GM19193 (cell line): ENCODE measurements at regions not wholly inside any gene's neighbourhood (a gene's known extent, or its start where the extent isn't known, plus 50 kb on each side); places are given as distances from the start of the nearest gene placed in this dataset.

Source experiments
- POLR2A ChIP-seq: IDR thresholded peaks from 4 replicates; pipeline ENCODE4 v1.6.1; 2011; ENCODE audit not compliant: insufficient read depth, insufficient read length; ENCODE audit errors: extremely low read depth

- TF ChIP-seq POLR2A = no peak
Measured at GRCh38 chr6:156028335-156029131, 572.9 kb upstream of the NOX3 start.

GRCh38 chr6:156027248-156027626, 571.6 kb upstream of the NOX3 start:
- TF ChIP-seq POLR2A = no peak

- TF ChIP-seq POLR2A = no peak
Measured at GRCh38 chr6:156026486-156027247, 571.0 kb upstream of the NOX3 start.

- TF ChIP-seq POLR2A = no peak
Measured at GRCh38 chr6:156024339-156024738, 568.7 kb upstream of the NOX3 start.

GRCh38 chr6:156021746-156022396, 566.2 kb upstream of the NOX3 start:
- no peak for TF ChIP-seq POLR2A

- TF ChIP-seq POLR2A = no peak
Measured at GRCh38 chr6:156017838-156018237, 562.2 kb upstream of the NOX3 start.

GRCh38 chr6:156016186-156016976, 560.7 kb upstream of the NOX3 start:
- TF ChIP-seq POLR2A = no peak

GRCh38 chr6:156013155-156013554, 557.5 kb upstream of the NOX3 start:
- no peak for TF ChIP-seq POLR2A

- no peak for TF ChIP-seq POLR2A
Measured at GRCh38 chr6:156009656-156010055, 554.0 kb upstream of the NOX3 start.

- no peak for TF ChIP-seq POLR2A
Measured at GRCh38 chr6:156004796-156005195, 549.2 kb upstream of the NOX3 start.

GRCh38 chr6:155996151-155996550, 540.5 kb upstream of the NOX3 start:
- TF ChIP-seq POLR2A = no peak

- TF ChIP-seq POLR2A = no peak
Measured at GRCh38 chr6:155995281-155995680, 539.6 kb upstream of the NOX3 start.

GRCh38 chr6:155994086-155994485, 538.4 kb upstream of the NOX3 start:
- no peak for TF ChIP-seq POLR2A

GRCh38 chr6:155993240-155993639, 537.6 kb upstream of the NOX3 start:
- no peak for TF ChIP-seq POLR2A

GRCh38 chr6:155985660-155986138, 530.1 kb upstream of the NOX3 start:
- no peak for TF ChIP-seq POLR2A
